Type B pancreatic cell (in vitro differentiated cells): ENCODE measurements at regions not wholly inside any gene's neighbourhood (a gene's known extent, or its start where the extent isn't known, plus 50 kb on each side); places are given as distances from the start of the nearest gene placed in this dataset.

Experiments
- DNase-seq: peaks from one replicate; pipeline ENCODE4 v3.0.0; 2021; ENCODE audit warnings: mixed read lengths; ENCODE audit not compliant: unreplicated experiment; ENCODE audit errors: extremely low spot score
- H3K27ac Mint-ChIP-seq: 2 replicates; pipeline ENCODE4 v1.8.0; 2021; ENCODE audit warnings: mild to moderate bottlenecking, mixed read lengths
- H3K27me3 Mint-ChIP-seq: 2 replicates; pipeline ENCODE4 v1.8.0; 2021; ENCODE audit warnings: mixed read lengths
- H3K36me3 Mint-ChIP-seq: 2 replicates; pipeline ENCODE4 v1.8.0; 2021; ENCODE audit warnings: mixed read lengths
- H3K4me1 Mint-ChIP-seq: one replicate; pipeline ENCODE4 v1.8.0; 2021; ENCODE audit warnings: mixed read lengths; ENCODE audit not compliant: unreplicated experiment
- H3K4me3 Mint-ChIP-seq: 2 replicates; pipeline ENCODE4 v1.8.0; 2021; ENCODE audit warnings: mild to moderate bottlenecking, mixed read lengths
- H3K9me3 Mint-ChIP-seq: 2 replicates; pipeline ENCODE4 v1.8.0; 2021; ENCODE audit warnings: mixed read lengths
- CTCF ChIP-seq: fragments of 200-600 bp; sonication (generic); conservative IDR thresholded peaks from 2 replicates; pipeline ENCODE4 v1.5.0; 2021; ENCODE audit warnings: antibody characterized with exemption, mild to moderate bottlenecking

- Mint-ChIP-seq H3K9me3 (no peaks in the 10 kb centered on the region), H3K27me3 (no peaks in the 10 kb centered on the region), H3K4me3 (no peak overlapping the region), H3K36me3 (no peaks in the 10 kb centered on the region), H3K4me1 (no peaks in the 10 kb centered on the region), H3K27ac (no peak overlapping the region)
- no peak for DNase-seq
- no peak for TF ChIP-seq CTCF
Observed at GRCh38 chr3:75985432-75985831, 200.1 kb upstream of the ZNF717 start.

GRCh38 chr3:76010252-76010651 is 224.9 kb upstream of the ZNF717 start:
- no peak overlapping the region for H3K27ac Mint-ChIP-seq
- no peaks in the 10 kb centered on the region for H3K4me1 Mint-ChIP-seq
- no peaks in the 10 kb centered on the region for H3K9me3 Mint-ChIP-seq
- no peak for TF ChIP-seq CTCF
- H3K27me3 Mint-ChIP-seq, result peaks cover 4% of the 10 kb centered on the region
- no peak for DNase-seq
- H3K4me3 Mint-ChIP-seq, result no peak overlapping the region
- no peaks in the 10 kb centered on the region for H3K36me3 Mint-ChIP-seq

- no peak overlapping the region for H3K27ac Mint-ChIP-seq
- H3K4me1 Mint-ChIP-seq, result no peaks in the 10 kb centered on the region
- no peak overlapping the region for H3K4me3 Mint-ChIP-seq
- TF ChIP-seq CTCF, result no peak
- peaks cover 4% of the 10 kb centered on the region for H3K27me3 Mint-ChIP-seq
- H3K9me3 Mint-ChIP-seq, result no peaks in the 10 kb centered on the region
- DNase-seq, result no peak
- no peaks in the 10 kb centered on the region for H3K36me3 Mint-ChIP-seq
Observed at GRCh38 chr3:76011121-76011520, 225.8 kb upstream of the ZNF717 start.

- Mint-ChIP-seq H3K36me3 (no peaks in the 10 kb centered on the region), H3K27me3 (peaks cover 4% of the 10 kb centered on the region), H3K27ac (no peak overlapping the region), H3K4me1 (no peaks in the 10 kb centered on the region), H3K9me3 (no peaks in the 10 kb centered on the region), H3K4me3 (no peak overlapping the region)
- TF ChIP-seq CTCF, result no peak
- no peak for DNase-seq
Observed at GRCh38 chr3:76015496-76015895, 230.1 kb upstream of the ZNF717 start.

DNA sequence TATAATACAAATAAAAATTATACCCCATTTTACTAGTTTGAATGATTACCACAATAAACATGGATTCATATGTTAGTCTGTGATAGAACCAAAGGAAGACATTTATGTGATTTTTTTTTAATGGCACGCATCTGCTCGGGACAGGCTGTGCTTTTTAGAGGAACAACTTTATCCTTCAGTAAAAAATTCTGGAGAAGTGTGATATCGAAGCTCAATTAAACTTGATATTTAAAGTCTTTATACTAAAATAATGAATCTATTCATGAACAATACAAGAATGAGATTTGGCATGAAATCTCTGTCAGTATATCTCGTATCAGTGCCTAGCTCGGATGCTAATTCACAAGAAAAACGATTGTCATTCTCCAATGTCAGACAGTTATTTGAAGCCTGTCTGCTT is 230.8 kb upstream of the ZNF717 start:
- Mint-ChIP-seq H3K4me3 (no peak overlapping the region), H3K9me3 (no peaks in the 10 kb centered on the region), H3K4me1 (no peaks in the 10 kb centered on the region), H3K27me3 (peaks cover 3% of the 10 kb centered on the region), H3K27ac (no peak overlapping the region), H3K36me3 (no peaks in the 10 kb centered on the region)
- no peak for DNase-seq
- no peak for TF ChIP-seq CTCF

GRCh38 chr3:76016769-76017439 is 231.6 kb upstream of the ZNF717 start:
- Mint-ChIP-seq H3K9me3 (no peaks in the 10 kb centered on the region), H3K4me1 (no peaks in the 10 kb centered on the region), H3K27ac (no peak overlapping the region), H3K36me3 (no peaks in the 10 kb centered on the region), H3K27me3 (no peaks in the 10 kb centered on the region), H3K4me3 (no peak overlapping the region)
- TF ChIP-seq CTCF, result no peak
- no peak for DNase-seq
